Activated CD8-positive, alpha-beta T cell treated with anti-CD3 and anti-CD28 coated beads, Interleukin-2, amount 10 ng/mL, durations not matched to agents 7 days and 5 days (primary cell): ENCODE measurements at regions not wholly inside any gene's neighbourhood (a gene's known extent, or its start where the extent isn't known, plus 50 kb on each side); places are given as distances from the start of the nearest gene placed in this dataset.

ENCODE experiments used
- ATAC-seq: fragments of 150-1000 bp; cut with Tn5 transposase; one replicate; pipeline ENCODE4 v1.10.0; 2021; ENCODE audit warnings: moderate library complexity
- CTCF ChIA-PET: fragments of 350-600 bp; sonication (Branson Sonifier 250); formaldehyde crosslinking; loops from one replicate; lab custom pipeline; 2021; ENCODE audit warnings: antibody characterized with exemption; lab: Charles Lee
- POLR2A ChIA-PET: fragments of 350-600 bp; sonication (Branson Sonifier 250); formaldehyde crosslinking; loops from one replicate; lab custom pipeline; 2021; ENCODE audit warnings: antibody characterized with exemption; lab: Charles Lee
- DNase-seq: peaks from one replicate; pipeline ENCODE4 v3.0.0-alpha.2; 2020
- H3K27ac Mint-ChIP-seq: one replicate; pipeline ENCODE4 v1.8.0; 2021; ENCODE audit warnings: mild to moderate bottlenecking, mixed read lengths
- H3K27me3 Mint-ChIP-seq: one replicate; pipeline ENCODE4 v1.8.0; 2021; ENCODE audit warnings: low read depth, mixed read lengths
- H3K36me3 Mint-ChIP-seq: one replicate; pipeline ENCODE4 v1.8.0; 2021; ENCODE audit warnings: low read depth, mixed read lengths
- H3K4me1 Mint-ChIP-seq: one replicate; pipeline ENCODE4 v1.8.0; 2021; ENCODE audit warnings: low read depth, mixed read lengths
- H3K4me3 Mint-ChIP-seq: one replicate; pipeline ENCODE4 v1.8.0; 2021; ENCODE audit warnings: mild to moderate bottlenecking, mixed read lengths
- H3K9me3 Mint-ChIP-seq: one replicate; pipeline ENCODE4 v1.8.0; 2022; ENCODE audit warnings: mixed read lengths; ENCODE audit not compliant: insufficient read depth

GRCh38 chr6:137727216-137727765 lies 139.8 kb upstream of the TNFAIP3 start:
- Mint-ChIP-seq H3K27me3 (peaks cover 9% of the 10 kb centered on the region), H3K27ac (no peak overlapping the region), H3K36me3 (no peaks in the 10 kb centered on the region), H3K4me1 (peaks cover 9% of the 10 kb centered on the region), H3K4me3 (no peak overlapping the region), H3K9me3 (no peaks in the 10 kb centered on the region)
- ChIA-PET POLR2A (interaction anchor here (1.2 kb wide), 1 partner anchor 140 kb away, joined by 3 read pairs; the partner anchor contains the start of gene TNFAIP3), CTCF (interaction anchor here (0.5 to 1.6 kb wide), 2 partner anchors 11 to 386 kb away, joined by 3 to 9 read pairs; no protein-coding TSS in a partner anchor)
- ATAC-seq, result no peak
- DNase-seq, result no peak

- H3K4me1 Mint-ChIP-seq, result no peaks in the 10 kb centered on the region
- no peak for DNase-seq
- H3K27me3 Mint-ChIP-seq, result peaks cover 9% of the 10 kb centered on the region
- H3K9me3 Mint-ChIP-seq, result no peaks in the 10 kb centered on the region
- H3K4me3 Mint-ChIP-seq, result no peak overlapping the region
- no peaks in the 10 kb centered on the region for H3K36me3 Mint-ChIP-seq
- CTCF ChIA-PET, result interaction anchor here (0.7 to 1.9 kb wide), 2 partner anchors 20 to 182 kb away, joined by 3 to 6 read pairs; no protein-coding TSS in a partner anchor
- no peak overlapping the region for H3K27ac Mint-ChIP-seq
- no peak for ATAC-seq
- POLR2A ChIA-PET, result no interaction called here
Measured at GRCh38 chr6:137728386-137729349, 138.4 kb upstream of the TNFAIP3 start.

- Mint-ChIP-seq H3K9me3 (no peaks in the 10 kb centered on the region), H3K4me1 (no peaks in the 10 kb centered on the region), H3K4me3 (no peak overlapping the region), H3K36me3 (no peaks in the 10 kb centered on the region), H3K27ac (no peak overlapping the region), H3K27me3 (peaks cover 9% of the 10 kb centered on the region)
- CTCF ChIA-PET, result interaction anchor here (0.7 to 1.9 kb wide), 3 partner anchors 22 to 181 kb away, joined by 3 to 6 read pairs (median 4); no protein-coding TSS in a partner anchor
- DNase-seq (no peak), ATAC-seq (no peak)
- POLR2A ChIA-PET, result no interaction called here
Measured at GRCh38 chr6:137729866-137730629, 137.0 kb upstream of the TNFAIP3 start.

- H3K27ac Mint-ChIP-seq, result no peak overlapping the region
- no peaks in the 10 kb centered on the region for H3K36me3 Mint-ChIP-seq
- H3K9me3 Mint-ChIP-seq, result no peaks in the 10 kb centered on the region
- DNase-seq, result no peak
- peaks cover 9% of the 10 kb centered on the region for H3K27me3 Mint-ChIP-seq
- peaks cover 10% of the 10 kb centered on the region for H3K4me1 Mint-ChIP-seq
- no peak for ATAC-seq
- ChIA-PET POLR2A (no interaction called here), CTCF (interaction anchor here (0.6 kb wide), 1 partner anchor 16 kb away, joined by 3 read pairs; no protein-coding TSS in a partner anchor)
- no peak overlapping the region for H3K4me3 Mint-ChIP-seq
Measured at GRCh38 chr6:137731600-137731959, 135.5 kb upstream of the TNFAIP3 start.

- peaks cover 14% of the 10 kb centered on the region for H3K4me1 Mint-ChIP-seq
- ChIA-PET CTCF (interaction anchor here (1.6 kb wide), 1 partner anchor 135 kb away, joined by 3 read pairs; the partner anchor contains the start of gene TNFAIP3), POLR2A (no interaction called here)
- no peaks in the 10 kb centered on the region for H3K9me3 Mint-ChIP-seq
- no peak overlapping the region for H3K27ac Mint-ChIP-seq
- DNase-seq (no peak), ATAC-seq (no peak)
- no peaks in the 10 kb centered on the region for H3K36me3 Mint-ChIP-seq
- H3K27me3 Mint-ChIP-seq, result peaks cover 9% of the 10 kb centered on the region
- no peak overlapping the region for H3K4me3 Mint-ChIP-seq
Measured at GRCh38 chr6:137731960-137732616, 135.0 kb upstream of the TNFAIP3 start.

- DNase-seq (no peak), ATAC-seq (no peak)
- peaks cover 17% of the 10 kb centered on the region for H3K4me1 Mint-ChIP-seq
- ChIA-PET CTCF (interaction anchor here (0.9 to 1.6 kb wide), 3 partner anchors 11 to 135 kb away, joined by 3 to 4 read pairs (median 3); partner anchors contain the start of gene TNFAIP3), POLR2A (no interaction called here)
- no peaks in the 10 kb centered on the region for H3K9me3 Mint-ChIP-seq
- H3K36me3 Mint-ChIP-seq, result no peaks in the 10 kb centered on the region
- no peak overlapping the region for H3K4me3 Mint-ChIP-seq
- H3K27me3 Mint-ChIP-seq, result peaks cover 3% of the 10 kb centered on the region
- no peak overlapping the region for H3K27ac Mint-ChIP-seq
Measured at GRCh38 chr6:137733372-137733771, 133.7 kb upstream of the TNFAIP3 start.

- peaks cover 3% of the 10 kb centered on the region for H3K27me3 Mint-ChIP-seq
- ATAC-seq, result no peak
- CTCF ChIA-PET, result interaction anchor here (0.9 to 1.3 kb wide), 5 partner anchors 18 to 205 kb away, joined by 3 to 8 read pairs (median 3); no protein-coding TSS in a partner anchor
- H3K9me3 Mint-ChIP-seq, result no peaks in the 10 kb centered on the region
- H3K4me1 Mint-ChIP-seq, result peaks cover 17% of the 10 kb centered on the region
- H3K36me3 Mint-ChIP-seq, result no peaks in the 10 kb centered on the region
- POLR2A ChIA-PET, result no interaction called here
- no peak for DNase-seq
- H3K4me3 Mint-ChIP-seq, result no peak overlapping the region
- H3K27ac Mint-ChIP-seq, result no peak overlapping the region
Measured at GRCh38 chr6:137734005-137734874, 132.8 kb upstream of the TNFAIP3 start.

- Mint-ChIP-seq H3K4me1 (peaks cover 17% of the 10 kb centered on the region), H3K9me3 (no peaks in the 10 kb centered on the region), H3K27ac (no peak overlapping the region), H3K27me3 (peaks cover 5% of the 10 kb centered on the region), H3K4me3 (no peak overlapping the region), H3K36me3 (no peaks in the 10 kb centered on the region)
- ATAC-seq, result no peak
- ChIA-PET CTCF (interaction anchor here (0.9 to 1.3 kb wide), 5 partner anchors 19 to 204 kb away, joined by 3 to 8 read pairs (median 3); no protein-coding TSS in a partner anchor), POLR2A (no interaction called here)
- DNase-seq, result no peak
Measured at GRCh38 chr6:137734875-137735182, 132.2 kb upstream of the TNFAIP3 start.

- peak; percentile 74 for ATAC-seq
- no peaks in the 10 kb centered on the region for H3K9me3 Mint-ChIP-seq
- peak; percentile 29 for DNase-seq
- no peak overlapping the region for H3K27ac Mint-ChIP-seq
- CTCF ChIA-PET, result interaction anchor here (0.8 to 1.3 kb wide), 6 partner anchors 20 to 239 kb away, joined by 3 to 5 read pairs (median 4); no protein-coding TSS in a partner anchor
- POLR2A ChIA-PET, result interaction anchor here (1.0 kb wide), 2 partner anchors 9 to 20 kb away, joined by 4 to 5 read pairs; no protein-coding TSS in a partner anchor
- H3K36me3 Mint-ChIP-seq, result no peaks in the 10 kb centered on the region
- H3K4me1 Mint-ChIP-seq, result peaks cover 17% of the 10 kb centered on the region
- H3K27me3 Mint-ChIP-seq, result peaks cover 5% of the 10 kb centered on the region
- H3K4me3 Mint-ChIP-seq, result no peak overlapping the region
Measured at GRCh38 chr6:137736048-137736818, 130.8 kb upstream of the TNFAIP3 start.

- CTCF ChIA-PET, result interaction anchor here (0.8 to 1.3 kb wide), 5 partner anchors 21 to 238 kb away, joined by 3 to 5 read pairs (median 3); no protein-coding TSS in a partner anchor
- POLR2A ChIA-PET, result no interaction called here
- H3K27me3 Mint-ChIP-seq, result peaks cover 5% of the 10 kb centered on the region
- no peak for DNase-seq
- H3K27ac Mint-ChIP-seq, result no peak overlapping the region
- no peaks in the 10 kb centered on the region for H3K36me3 Mint-ChIP-seq
- H3K9me3 Mint-ChIP-seq, result no peaks in the 10 kb centered on the region
- no peak overlapping the region for H3K4me3 Mint-ChIP-seq
- no peak for ATAC-seq
- H3K4me1 Mint-ChIP-seq, result peaks cover 17% of the 10 kb centered on the region
Measured at GRCh38 chr6:137736911-137737310, 130.1 kb upstream of the TNFAIP3 start.
